HCT116 (cell line): ENCODE measurements at regions not wholly inside any gene's neighbourhood (a gene's known extent, or its start where the extent isn't known, plus 50 kb on each side); places are given as distances from the start of the nearest gene placed in this dataset.
"Not testable (repeated sequence)": the region's sequence is repeated elsewhere in the genome, so short reads cannot be mapped to it uniquely, and the experiment has no call there.

ENCODE experiments used
- ATAC-seq: fragments of 200-7000 bp; cut with Tn5 transposase; 2 replicates; pipeline ENCODE4 v1.9.1; 2020; ENCODE audit warnings: mild to moderate bottlenecking, moderate library complexity
- BruUV-seq: library from RNA; stranded (reverse); fragments of 400-500 nt; replicated peaks from 2 replicates; lab custom pipeline; 2021; lab: Mats Ljungman, UMichigan
- CTCF ChIA-PET: fragments of 300-600 bp; sonication (Branson Sonifier 250); formaldehyde crosslinking; loops from one replicate; lab custom pipeline; 2021; ENCODE audit warnings: antibody characterized with exemption; lab: Charles Lee
- POLR2A ChIA-PET: fragments of 300-600, 350-600 bp; sonication (Branson Sonifier 250); formaldehyde crosslinking; loops from one replicate; lab custom pipeline; 2021; ENCODE audit warnings: antibody characterized with exemption; lab: Charles Lee
- RAD21 ChIA-PET, 2 experiments: fragments of 300-600 bp; sonication (Branson Sonifier 250); formaldehyde crosslinking; loops; one replicate each; lab custom pipeline; 2023; ENCODE audit warnings: low total read pairs in 2 of 2; ENCODE audit not compliant: uncharacterized antibody in 2 of 2, unreplicated experiment in 2 of 2, low non-redundant PET in 1 of 2; lab: Charles Lee
- DNase-seq: peaks from one replicate; pipeline ENCODE4 v3.0.0-alpha.2; 2010; ENCODE audit warnings: low read depth, low spot score
- H2AFZ ChIP-seq: fragments of 200-600 bp; shearing (Covaris generic), sonication (generic); 2 replicates; pipeline ENCODE4 v1.6.1; 2017; ENCODE audit warnings: low read depth, mixed run types, mixed read lengths, antibody characterized with exemption, low read length; ENCODE audit not compliant: poor library complexity, severe bottlenecking
- H3K27ac ChIP-seq: 2 replicates; pipeline ENCODE4 v1.5.1; 2012; ENCODE audit warnings: low read depth, low read length
- H3K27me3 ChIP-seq: fragments of 200-600 bp; sonication (generic); 2 replicates; pipeline ENCODE4 v1.6.1; 2016; ENCODE audit warnings: mixed run types, low read length, mixed read lengths; ENCODE audit not compliant: insufficient read depth
- H3K36me3 ChIP-seq, 2 experiments: fragments of 200-500 bp in 1 of 2; fragments of 200-600 bp in 1 of 2; sonication (Bioruptor generic) in 1 of 2; sonication (generic) in 1 of 2; 2 replicates each; pipeline versions ENCODE4 v1.5.1 to v1.6.1; 2014 to 2016; ENCODE audit warnings: low read length in 2 of 2, inconsistent platforms in 1 of 2, mixed read lengths in 1 of 2, mixed run types in 1 of 2; ENCODE audit not compliant: insufficient read depth in 2 of 2, control insufficient read depth in 1 of 2
- H3K4me1 ChIP-seq, 2 experiments: fragments of 200-600 bp in 1 of 2; sonication (generic) in 1 of 2; 2 replicates each; pipeline versions ENCODE4 v1.5.1 to v1.6.1; 2012 to 2017; ENCODE audit warnings: low read length in 2 of 2, inconsistent platforms in 1 of 2, mild to moderate bottlenecking in 1 of 2, mixed read lengths in 1 of 2, mixed run types in 1 of 2, moderate library complexity in 1 of 2; ENCODE audit not compliant: insufficient read depth in 2 of 2, control insufficient read depth in 1 of 2
- H3K4me2 ChIP-seq: fragments of 200-600 bp; sonication (generic); 2 replicates; pipeline ENCODE4 v1.6.1; 2017; ENCODE audit warnings: mixed run types, low read length, mixed read lengths
- H3K4me3 ChIP-seq, 2 experiments: fragments of 200-600 bp in 1 of 2; sonication (generic) in 1 of 2; replicated peaks in 1 of 2; 2 replicates each; pipeline ENCODE4 v1.5.1; 2011 to 2016; ENCODE audit warnings: low read length in 2 of 2, control low read depth in 1 of 2, low read depth in 1 of 2, mild to moderate bottlenecking in 1 of 2, mixed read lengths in 1 of 2, mixed run types in 1 of 2
- H3K79me2 ChIP-seq: fragments of 200-600 bp; sonication (generic); 2 replicates; pipeline ENCODE4 v1.6.1; 2017; ENCODE audit warnings: mild to moderate bottlenecking, mixed run types, low read length, moderate library complexity, mixed read lengths; ENCODE audit not compliant: insufficient read depth
- H3K9ac ChIP-seq: fragments of 200-600 bp; sonication (generic); 2 replicates; pipeline ENCODE4 v1.6.1; 2016; ENCODE audit warnings: low read length, mixed read lengths
- H3K9me2 ChIP-seq: fragments of 200-600 bp; sonication (generic), shearing (Covaris generic); 2 replicates; pipeline ENCODE4 v1.6.1; 2017; ENCODE audit warnings: mixed run types, mild to moderate bottlenecking, moderate library complexity; ENCODE audit not compliant: insufficient read depth
- H3K9me3 ChIP-seq, 2 experiments: fragments of 200-500 bp in 1 of 2; fragments of 200-600 bp in 1 of 2; sonication (Bioruptor generic) in 1 of 2; sonication (generic) in 1 of 2; 2 replicates each; pipeline ENCODE4 v1.6.1; 2014 to 2017; ENCODE audit warnings: low read length in 2 of 2, mixed read lengths in 2 of 2, inconsistent platforms in 1 of 2, low read depth in 1 of 2, mild to moderate bottlenecking in 1 of 2, mixed run types in 1 of 2, moderate library complexity in 1 of 2; ENCODE audit not compliant: control insufficient read depth in 1 of 2, insufficient read depth in 1 of 2
- H4K20me1 ChIP-seq: fragments of 200-600 bp; sonication (generic), shearing (Covaris generic); 2 replicates; pipeline ENCODE4 v1.6.1; 2017; ENCODE audit warnings: mixed run types, mild to moderate bottlenecking, moderate library complexity; ENCODE audit not compliant: insufficient read depth
- CBX3 ChIP-seq: IDR thresholded peaks from 2 replicates; pipeline ENCODE4 v1.6.1; 2012; ENCODE audit warnings: low read depth
- POLR2AphosphoS5 ChIP-seq: IDR thresholded peaks from 2 replicates; pipeline ENCODE4 v1.6.1; 2011; ENCODE audit warnings: mild to moderate bottlenecking, low read depth, low read length, moderate library complexity
- RAD21 ChIP-seq: IDR thresholded peaks from 2 replicates; pipeline ENCODE4 v1.6.1; 2012; ENCODE audit warnings: low read depth, mild to moderate bottlenecking
- REST ChIP-seq: IDR thresholded peaks from 2 replicates; pipeline ENCODE4 v1.6.1; 2012; ENCODE audit warnings: low read depth
- TCF7L2 ChIP-seq: IDR thresholded peaks from 2 replicates; pipeline ENCODE4 v1.7.0; 2011; ENCODE audit warnings: borderline replicate concordance, inconsistent platforms; ENCODE audit not compliant: insufficient read depth, insufficient read length; ENCODE audit errors: extremely low read depth
- ZFX ChIP-seq: fragments of 450-650 bp; IDR thresholded peaks from 2 replicates; pipeline ENCODE4 v1.6.1; 2017
- intact Hi-C: fragments of 100-400 bp; cut with micrococcal nuclease; formaldehyde crosslinking; loops from 2 replicates; pipeline ENCODE4 v1.10.0; 2022

- TF ChIP-seq REST (no peak), CBX3 (no peak), POLR2AphosphoS5 (no peak), RAD21 (no peak), ZFX (no peak)
- TF ChIP-seq, all 23 proteins: peak for 0
These were observed 160.6 kb downstream of the PLK2 start (continued) for GRCh38 chr5:58299256-58299655.

- H3K27ac ChIP-seq, result no peak overlapping the region
- no peak for TF ChIP-seq TCF7L2
- TF ChIP-seq, all 23 proteins: peak for 0
- Histone ChIP-seq H3K9me2 (no peaks in the 10 kb centered on the region), H3K9ac (no peak overlapping the region), H3K9me3 (no peaks in the 10 kb centered on the region), H2AFZ (no peak overlapping the region), H4K20me1 (no peaks in the 10 kb centered on the region), H3K36me3 (no peaks in the 10 kb centered on the region), H3K4me2 (no peak overlapping the region), H3K79me2 (no peaks in the 10 kb centered on the region), H3K27me3 (no peaks in the 10 kb centered on the region), H3K4me3 (no peak overlapping the region), H3K4me1 (0 out of 4 replicates have a peak, but pooled peaks cover 0 to 5% of the 10 kb centered on the region in 2 experiments)
- ChIA-PET RAD21 (no interaction called here), CTCF (no interaction called here), POLR2A (no interaction called here)
- no TSS peak for BruUV-seq
- ATAC-seq (no peak), DNase-seq (no peak)
- intact Hi-C loops, result no loop called here
These were observed 165.1 kb downstream of the PLK2 start for GRCh38 chr5:58294598-58295305.

- RAD21 ChIA-PET, ATAC-seq, H3K9me3 ChIP-seq, H3K4me2 ChIP-seq, H3K79me2 ChIP-seq, H2AFZ ChIP-seq, CTCF ChIA-PET, BruUV-seq, H3K36me3 ChIP-seq, H3K4me3 ChIP-seq, POLR2A ChIA-PET, H3K9ac ChIP-seq, DNase-seq, H3K9me2 ChIP-seq, H3K4me1 ChIP-seq, H3K27ac ChIP-seq, intact Hi-C loops, H3K27me3 ChIP-seq, H4K20me1 ChIP-seq: not testable (repeated sequence)
These were observed 171.6 kb downstream of the PLK2 start for GRCh38 chr5:58288275-58288674.
